ENCODE measurements at regions not wholly inside any gene's neighbourhood (a gene's known extent, or its start where the extent isn't known, plus 50 kb on each side); places are given as distances from the start of the nearest gene placed in this dataset.

GRCh38 chr1:11414926-11415538, 63.9 kb upstream of the DISP3 start:
- DNase-seq: no peak

- peak in 1 of 2 experiments; percentile 65 for DNase-seq
Measured at GRCh38 chr1:11417162-11417561, 61.8 kb upstream of the DISP3 start.

DNA sequence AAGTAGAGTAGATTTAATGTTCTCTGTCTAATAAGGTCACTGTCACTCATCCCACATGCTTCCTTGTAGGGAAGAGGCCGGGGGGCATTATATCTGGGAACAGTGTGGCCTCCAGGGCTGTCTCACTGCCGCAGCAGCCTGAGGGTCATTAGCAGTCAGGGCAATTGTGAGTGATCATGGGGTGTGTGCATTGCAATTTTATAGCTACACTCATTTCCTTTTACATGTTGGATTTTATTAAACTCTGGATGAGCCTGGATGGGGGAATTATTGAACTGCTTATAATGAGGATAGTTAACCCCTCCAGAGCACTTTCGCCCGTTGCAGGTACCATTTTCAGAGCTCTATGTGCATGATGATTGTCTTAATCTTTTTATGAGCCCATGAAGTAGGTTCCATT, 60.9 kb upstream of the DISP3 start:
- no peak for DNase-seq

- no peak for DNase-seq
Measured at GRCh38 chr1:11421443-11421842, 57.5 kb upstream of the DISP3 start.

GRCh38 chr1:11422686-11423085, 56.3 kb upstream of the DISP3 start:
- no peak for DNase-seq

- no peak for DNase-seq
Measured at GRCh38 chr1:11426617-11427016, 52.3 kb upstream of the DISP3 start.

DNA sequence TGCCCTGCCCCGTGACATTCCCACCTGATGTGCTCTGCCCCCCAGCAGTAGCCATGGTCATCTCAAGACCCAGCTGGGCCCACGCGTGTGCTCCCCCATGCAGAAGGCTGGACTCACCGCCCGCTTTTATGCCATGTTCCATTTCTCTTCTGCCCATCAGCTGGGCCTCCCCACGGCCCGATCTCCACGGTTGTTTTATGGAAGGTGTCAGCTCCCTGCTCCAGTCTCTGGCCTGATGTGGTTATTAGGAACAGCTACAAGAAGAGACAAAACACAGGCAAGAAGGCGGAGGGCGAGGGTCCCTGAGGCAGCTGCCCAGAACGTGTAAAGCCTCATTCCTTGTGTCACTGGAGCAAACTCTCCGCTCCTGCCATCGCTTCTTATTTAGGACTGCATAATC, 50.2 kb upstream of the DISP3 start:
- no peak for DNase-seq
